ENCODE measurements at regions not wholly inside any gene's neighbourhood (a gene's known extent, or its start where the extent isn't known, plus 50 kb on each side); places are given as distances from the start of the nearest gene placed in this dataset.
"Not testable (repeated sequence)": the region's sequence is repeated elsewhere in the genome, so short reads cannot be mapped to it uniquely, and the experiment has no call there.

DNA sequence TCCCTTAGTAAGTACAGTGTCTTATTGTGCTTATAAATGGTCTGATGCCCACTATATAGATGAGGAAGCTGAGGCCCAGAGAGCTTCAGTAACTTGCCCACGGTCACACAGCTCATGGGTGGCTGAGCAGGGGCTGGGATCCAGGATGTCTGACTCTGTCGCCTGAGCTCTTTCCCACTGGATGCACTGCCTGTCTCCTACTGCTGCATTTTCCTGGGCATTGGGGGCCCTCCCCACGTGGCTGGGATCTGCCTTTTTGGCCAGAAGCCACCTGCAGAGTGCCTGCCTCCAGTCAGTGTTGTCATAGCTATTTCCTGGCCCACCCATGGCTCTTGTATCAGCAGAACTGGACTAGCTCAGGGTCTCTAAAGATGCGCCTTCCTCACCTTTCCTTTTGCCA is 57.5 kb upstream of the TAMM41 start:
- TF ChIP-seq, protein P1, sequence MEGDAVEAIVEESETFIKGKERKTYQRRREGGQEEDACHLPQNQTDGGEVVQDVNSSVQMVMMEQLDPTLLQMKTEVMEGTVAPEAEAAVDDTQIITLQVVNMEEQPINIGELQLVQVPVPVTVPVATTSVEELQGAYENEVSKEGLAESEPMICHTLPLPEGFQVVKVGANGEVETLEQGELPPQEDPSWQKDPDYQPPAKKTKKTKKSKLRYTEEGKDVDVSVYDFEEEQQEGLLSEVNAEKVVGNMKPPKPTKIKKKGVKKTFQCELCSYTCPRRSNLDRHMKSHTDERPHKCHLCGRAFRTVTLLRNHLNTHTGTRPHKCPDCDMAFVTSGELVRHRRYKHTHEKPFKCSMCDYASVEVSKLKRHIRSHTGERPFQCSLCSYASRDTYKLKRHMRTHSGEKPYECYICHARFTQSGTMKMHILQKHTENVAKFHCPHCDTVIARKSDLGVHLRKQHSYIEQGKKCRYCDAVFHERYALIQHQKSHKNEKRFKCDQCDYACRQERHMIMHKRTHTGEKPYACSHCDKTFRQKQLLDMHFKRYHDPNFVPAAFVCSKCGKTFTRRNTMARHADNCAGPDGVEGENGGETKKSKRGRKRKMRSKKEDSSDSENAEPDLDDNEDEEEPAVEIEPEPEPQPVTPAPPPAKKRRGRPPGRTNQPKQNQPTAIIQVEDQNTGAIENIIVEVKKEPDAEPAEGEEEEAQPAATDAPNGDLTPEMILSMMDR (IDR thresholded peaks at IDR 0.05; ENCODE audit: control extremely low read depth, extremely low read depth, low read depth, missing control alignments), result no peak
- ChIA-PET CTCF (no interaction called here), POLR2A (no interaction called here)
- no peak for DNase-seq (ENCODE audit: extremely low spot score)

DNA sequence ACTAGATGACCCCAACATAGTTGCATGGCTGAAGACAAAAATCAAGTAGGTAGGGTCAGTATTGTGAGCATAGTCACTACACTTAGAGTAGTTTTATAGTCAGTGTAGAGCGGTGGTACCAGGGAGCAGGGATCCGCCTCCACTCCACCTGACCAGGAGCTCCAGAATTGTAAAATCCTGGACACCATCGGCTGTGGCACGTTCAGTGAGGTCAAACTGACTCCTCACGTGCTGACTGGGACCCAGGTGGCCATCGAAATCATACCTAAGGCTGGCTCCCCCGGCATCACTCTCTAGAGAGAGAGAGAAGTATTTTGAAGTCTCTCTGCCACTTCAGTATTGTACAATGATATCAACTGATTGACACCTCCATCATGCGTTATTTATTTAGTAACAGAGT is 59.7 kb upstream of the TAMM41 start:
- CTCF ChIA-PET, result no interaction called here
- POLR2A ChIA-PET, result no interaction called here
- TF ChIP-seq, protein P1 (IDR thresholded peaks at IDR 0.05; ENCODE audit: control extremely low read depth, extremely low read depth, low read depth, missing control alignments), result no peak
- no peak for DNase-seq (ENCODE audit: extremely low spot score)

DNA sequence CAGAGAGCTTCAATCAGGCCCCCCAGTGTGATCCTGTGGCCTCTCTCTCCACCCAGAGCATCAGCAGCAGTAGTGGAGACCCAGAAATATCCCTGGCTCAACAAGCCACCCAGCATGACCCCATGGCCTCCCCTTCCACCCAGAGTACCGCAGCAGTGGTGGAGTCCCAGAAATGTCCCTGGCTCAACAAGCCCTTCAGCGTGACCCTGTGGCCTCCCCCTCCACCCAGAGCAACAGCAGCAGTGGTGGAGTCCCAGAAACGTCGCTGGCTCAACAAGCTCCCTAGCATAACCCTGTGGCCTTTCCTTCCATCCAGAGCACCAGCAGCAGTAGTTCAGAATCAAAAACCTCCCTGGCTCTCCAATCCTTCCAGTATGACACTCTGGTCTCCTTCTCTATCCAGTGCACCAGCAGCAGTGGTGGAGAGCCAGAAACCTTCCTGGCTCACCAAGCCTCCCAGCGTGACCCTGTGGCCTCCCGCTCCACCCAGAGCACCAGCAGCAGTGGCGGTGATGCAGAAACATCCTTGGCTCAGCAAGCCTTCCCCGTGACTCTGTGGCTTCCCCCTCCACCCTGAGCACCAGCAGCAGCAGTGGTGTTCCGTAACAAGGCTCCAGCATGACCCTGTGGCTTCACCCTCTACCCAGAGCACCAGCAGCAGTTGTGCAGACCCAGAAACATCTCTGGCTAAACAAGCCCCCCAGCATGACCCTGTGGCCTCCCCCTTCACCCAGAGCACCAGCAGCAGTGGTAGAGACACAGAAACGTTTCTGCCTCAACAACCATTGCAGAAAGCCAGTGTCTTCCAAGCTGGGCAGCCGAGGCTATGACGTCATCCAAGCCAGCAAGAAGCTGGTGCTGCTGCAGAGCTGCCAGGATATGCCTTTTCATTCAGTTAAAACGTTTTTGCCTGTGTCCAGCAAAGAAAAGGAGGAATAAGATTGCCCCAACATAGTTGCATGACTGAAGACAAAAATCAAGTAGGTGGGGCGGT is 61.3 kb upstream of the TAMM41 start:
- no peak for DNase-seq (ENCODE audit: extremely low spot score)
- TF ChIP-seq, protein P1 (IDR thresholded peaks at IDR 0.05; ENCODE audit: control extremely low read depth, extremely low read depth, low read depth, missing control alignments), result no peak
- CTCF ChIA-PET, result no interaction called here
- POLR2A ChIA-PET, result no interaction called here

DNA sequence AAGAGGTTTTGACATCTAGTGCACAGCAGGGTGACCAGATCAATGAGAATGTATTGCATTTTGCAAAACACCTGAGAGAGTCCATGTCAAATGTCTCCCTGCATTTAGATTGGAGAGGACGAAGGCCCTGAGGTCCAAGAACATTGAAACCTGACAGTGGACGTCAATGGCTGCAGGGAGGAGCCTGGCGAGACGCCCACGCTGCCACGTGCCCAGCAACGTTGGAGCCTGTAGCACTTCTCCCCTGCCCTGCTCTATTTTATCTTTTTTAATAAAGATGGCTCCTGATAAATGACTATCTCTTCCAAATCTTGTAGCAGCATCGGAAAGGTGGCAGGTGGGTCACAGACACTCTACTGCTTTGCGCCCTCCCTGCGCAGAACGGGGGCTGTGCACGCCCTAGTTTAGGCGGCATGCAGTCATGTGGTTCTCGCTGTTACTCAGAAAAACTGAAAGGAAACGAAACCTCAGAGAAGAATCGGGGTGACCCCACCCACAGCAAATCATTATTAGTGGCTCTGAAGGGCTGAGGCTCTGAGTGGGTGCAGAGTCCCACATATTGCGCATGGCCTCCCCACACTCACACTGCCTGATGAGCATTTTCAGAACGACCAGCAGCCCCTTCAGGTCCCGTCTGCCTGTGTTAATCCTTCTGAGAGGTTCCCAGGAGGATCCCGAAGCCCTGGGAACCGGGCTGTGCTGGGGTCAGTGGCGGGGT is 62.5 kb upstream of the TAMM41 start:
- TF ChIP-seq, protein P1 (IDR thresholded peaks at IDR 0.05; ENCODE audit: control extremely low read depth, extremely low read depth, low read depth, missing control alignments), result no peak
- CTCF ChIA-PET, result no interaction called here
- no peak for DNase-seq (ENCODE audit: extremely low spot score)
- POLR2A ChIA-PET, result no interaction called here

DNA sequence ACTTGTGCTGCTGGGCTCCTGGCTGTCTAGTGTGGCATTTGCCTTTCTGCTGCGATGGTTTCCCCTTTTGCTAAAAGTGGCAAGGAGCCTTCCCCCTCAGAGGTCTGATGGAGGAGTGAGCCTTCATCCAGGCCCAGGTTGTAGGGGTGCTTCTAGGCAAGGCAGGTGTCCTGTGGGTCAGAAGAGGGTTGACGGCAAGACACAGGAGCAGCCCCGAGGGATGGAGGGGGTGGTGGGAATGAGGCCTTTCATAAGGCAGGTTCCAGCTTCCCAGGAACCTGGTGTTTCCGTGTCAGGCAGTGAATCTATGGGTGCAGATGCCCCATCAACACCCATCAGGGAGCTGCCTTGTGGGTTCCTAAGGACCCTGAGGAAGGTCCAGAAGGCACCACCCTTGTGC is 63.0 kb upstream of the TAMM41 start:
- ChIA-PET CTCF (no interaction called here), POLR2A (no interaction called here)
- no peak for DNase-seq (ENCODE audit: extremely low spot score)
- TF ChIP-seq, protein P1 (IDR thresholded peaks at IDR 0.05; ENCODE audit: control extremely low read depth, extremely low read depth, low read depth, missing control alignments), result no peak

DNA sequence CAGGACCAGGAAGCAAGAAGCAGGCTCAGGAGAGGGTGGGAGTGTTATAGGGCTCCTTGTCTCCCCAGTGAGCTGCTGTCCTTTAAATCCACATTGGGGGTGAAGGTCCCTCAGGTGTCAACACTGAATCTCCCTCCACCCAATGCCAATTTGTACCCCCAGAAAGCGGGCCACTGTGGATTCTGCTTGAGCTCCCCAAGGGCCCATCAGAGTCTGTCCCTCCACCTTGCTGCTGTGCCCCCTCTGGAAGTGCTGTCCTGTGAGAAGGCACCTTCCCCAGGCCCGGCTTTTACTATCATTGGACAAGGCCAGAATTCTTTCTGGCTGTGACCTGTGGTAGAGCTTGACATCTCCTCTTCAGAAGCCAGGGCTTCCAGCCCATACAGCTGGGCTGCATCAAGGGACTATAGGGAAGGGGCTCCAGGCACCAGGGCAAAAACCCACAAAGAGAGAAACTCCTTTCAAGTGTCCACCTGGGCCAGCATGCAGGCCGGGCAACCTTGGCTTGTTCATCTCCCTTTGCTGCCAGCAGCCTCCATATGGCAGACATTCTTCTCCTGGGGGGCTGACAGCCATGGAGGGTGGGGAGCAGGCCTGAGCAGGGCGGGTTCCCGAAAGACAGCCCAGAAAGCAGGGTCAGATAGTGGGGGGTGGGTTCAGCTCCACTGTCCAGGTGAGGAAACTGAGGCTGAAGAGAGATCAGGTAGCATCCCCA is 63.7 kb upstream of the TAMM41 start:
- POLR2A ChIA-PET; CTCF ChIA-PET; DNase-seq (ENCODE audit: extremely low spot score): not testable (repeated sequence)

Data from GM10248 (cell line).